BJ (cell line): ENCODE measurements at regions not wholly inside any gene's neighbourhood (a gene's known extent, or its start where the extent isn't known, plus 50 kb on each side); places are given as distances from the start of the nearest gene placed in this dataset.

Experiments used
- CTCF ChIA-PET: fragments of 350-600 bp; formaldehyde crosslinking; extraction: SDS; loops from one replicate; lab custom pipeline; 2021; ENCODE audit warnings: antibody characterized with exemption, inconsistent platforms; lab: Yijun Ruan, JAX
- POLR2A ChIA-PET: fragments of 300-600 bp; sonication (Branson Sonifier 250); formaldehyde crosslinking; extraction: SDS; loops from one replicate; lab custom pipeline; 2021; ENCODE audit warnings: antibody characterized with exemption; lab: Charles Lee
- DNase-seq: peaks from one replicate; pipeline ENCODE4 v3.0.0-alpha.2; 2011; ENCODE audit warnings: low read depth
- H3K27me3 ChIP-seq: 2 replicates; pipeline ENCODE4 v1.6.0; 2011; ENCODE audit warnings: low read length; ENCODE audit not compliant: control insufficient read depth, insufficient read depth
- H3K36me3 ChIP-seq: 2 replicates; pipeline ENCODE4 v1.5.1; 2011; ENCODE audit warnings: low read length; ENCODE audit not compliant: control insufficient read depth, insufficient read depth
- H3K4me3 ChIP-seq: 2 replicates; pipeline ENCODE4 v1.5.1; 2011; ENCODE audit warnings: low read depth, mild to moderate bottlenecking, control low read depth, low read length
- TF ChIP-seq, protein P1 (sequence below): IDR thresholded peaks from 2 replicates; pipeline ENCODE4 v1.5.1; 2011; ENCODE audit warnings: low read depth, mild to moderate bottlenecking, control low read depth, inconsistent platforms, low read length, moderate library complexity; ENCODE audit not compliant: insufficient read depth

DNA sequence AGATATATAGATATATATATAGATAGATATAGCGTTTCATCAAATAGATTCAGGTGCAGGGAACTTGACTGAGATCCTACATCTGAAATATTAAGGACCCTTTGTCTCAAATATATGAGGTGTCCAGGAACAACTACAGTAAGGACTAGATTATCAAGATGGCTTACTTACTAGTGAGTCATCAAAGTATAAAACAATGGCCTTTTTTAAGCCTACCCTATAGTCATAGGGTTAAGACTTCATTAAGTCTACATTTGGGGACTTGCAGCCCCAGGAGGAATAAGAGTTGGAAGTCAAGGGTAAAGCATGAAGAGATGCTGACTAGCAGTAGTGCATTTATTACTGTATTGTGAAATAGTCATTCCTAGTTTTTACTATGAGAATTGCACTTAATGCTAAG lies 1023.4 kb downstream of the CDH11 start:
- DNase-seq: no peak
- TF ChIP-seq, protein P1, sequence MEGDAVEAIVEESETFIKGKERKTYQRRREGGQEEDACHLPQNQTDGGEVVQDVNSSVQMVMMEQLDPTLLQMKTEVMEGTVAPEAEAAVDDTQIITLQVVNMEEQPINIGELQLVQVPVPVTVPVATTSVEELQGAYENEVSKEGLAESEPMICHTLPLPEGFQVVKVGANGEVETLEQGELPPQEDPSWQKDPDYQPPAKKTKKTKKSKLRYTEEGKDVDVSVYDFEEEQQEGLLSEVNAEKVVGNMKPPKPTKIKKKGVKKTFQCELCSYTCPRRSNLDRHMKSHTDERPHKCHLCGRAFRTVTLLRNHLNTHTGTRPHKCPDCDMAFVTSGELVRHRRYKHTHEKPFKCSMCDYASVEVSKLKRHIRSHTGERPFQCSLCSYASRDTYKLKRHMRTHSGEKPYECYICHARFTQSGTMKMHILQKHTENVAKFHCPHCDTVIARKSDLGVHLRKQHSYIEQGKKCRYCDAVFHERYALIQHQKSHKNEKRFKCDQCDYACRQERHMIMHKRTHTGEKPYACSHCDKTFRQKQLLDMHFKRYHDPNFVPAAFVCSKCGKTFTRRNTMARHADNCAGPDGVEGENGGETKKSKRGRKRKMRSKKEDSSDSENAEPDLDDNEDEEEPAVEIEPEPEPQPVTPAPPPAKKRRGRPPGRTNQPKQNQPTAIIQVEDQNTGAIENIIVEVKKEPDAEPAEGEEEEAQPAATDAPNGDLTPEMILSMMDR: no peak
- ChIA-PET CTCF (no interaction called here), POLR2A (no interaction called here)
- H3K27me3 ChIP-seq: no peaks in the 10 kb centered on the region
- no peak overlapping the region for H3K4me3 ChIP-seq
- no peaks in the 10 kb centered on the region for H3K36me3 ChIP-seq

DNA sequence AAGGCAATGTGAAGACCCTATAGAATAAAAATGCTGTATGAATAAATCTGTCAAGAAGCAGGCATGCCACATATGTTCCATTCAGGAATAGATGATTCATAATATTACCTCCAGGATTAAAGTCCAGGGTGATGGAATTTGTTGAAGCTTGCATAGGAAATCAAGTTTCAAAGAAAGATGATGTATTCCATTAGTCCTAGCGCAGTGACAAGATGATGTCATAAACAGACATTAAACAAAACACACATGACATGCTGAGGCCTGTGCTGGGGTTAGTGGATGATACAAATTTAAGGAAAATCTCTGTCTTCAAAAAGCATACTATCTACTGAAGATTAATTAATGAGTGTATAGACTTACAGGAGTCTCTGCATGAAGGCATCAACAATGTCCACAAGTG lies 1025.2 kb downstream of the CDH11 start:
- Histone ChIP-seq H3K27me3 (no peaks in the 10 kb centered on the region), H3K36me3 (no peaks in the 10 kb centered on the region), H3K4me3 (no peak overlapping the region)
- TF ChIP-seq, protein P1: no peak
- DNase-seq: no peak
- POLR2A ChIA-PET: no interaction called here
- CTCF ChIA-PET: no interaction called here

DNA sequence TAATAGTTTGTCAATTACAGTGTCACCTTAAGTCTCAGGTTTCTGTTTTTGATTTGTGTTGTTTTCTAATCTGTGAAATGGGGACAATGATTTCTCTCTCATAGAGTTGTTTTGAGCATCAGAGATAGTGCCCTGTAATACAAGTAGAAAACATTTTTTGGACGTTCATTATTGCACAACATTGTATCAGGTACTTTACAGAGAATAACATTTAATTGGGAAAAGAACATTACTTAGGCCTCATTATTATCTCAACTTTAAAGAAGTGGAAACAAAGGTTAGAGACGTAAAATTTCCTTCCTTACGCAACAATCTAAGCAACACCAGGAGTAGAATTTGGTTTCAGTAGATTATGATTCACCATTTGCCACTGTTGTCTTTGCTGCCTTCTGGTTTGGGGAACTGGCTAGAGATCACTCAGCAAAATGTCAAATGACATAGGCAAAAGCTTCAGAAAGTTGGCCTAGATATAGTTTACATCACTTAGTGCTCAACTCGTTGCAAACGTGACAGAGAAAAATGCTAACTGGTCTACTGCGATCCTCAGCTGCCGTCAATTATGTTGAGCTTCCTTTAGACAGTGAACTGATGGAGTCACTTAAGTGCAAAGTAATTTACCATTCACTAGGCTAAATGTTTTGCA lies 1026.8 kb downstream of the CDH11 start:
- TF ChIP-seq, protein P1: no peak
- no peak for DNase-seq

DNA sequence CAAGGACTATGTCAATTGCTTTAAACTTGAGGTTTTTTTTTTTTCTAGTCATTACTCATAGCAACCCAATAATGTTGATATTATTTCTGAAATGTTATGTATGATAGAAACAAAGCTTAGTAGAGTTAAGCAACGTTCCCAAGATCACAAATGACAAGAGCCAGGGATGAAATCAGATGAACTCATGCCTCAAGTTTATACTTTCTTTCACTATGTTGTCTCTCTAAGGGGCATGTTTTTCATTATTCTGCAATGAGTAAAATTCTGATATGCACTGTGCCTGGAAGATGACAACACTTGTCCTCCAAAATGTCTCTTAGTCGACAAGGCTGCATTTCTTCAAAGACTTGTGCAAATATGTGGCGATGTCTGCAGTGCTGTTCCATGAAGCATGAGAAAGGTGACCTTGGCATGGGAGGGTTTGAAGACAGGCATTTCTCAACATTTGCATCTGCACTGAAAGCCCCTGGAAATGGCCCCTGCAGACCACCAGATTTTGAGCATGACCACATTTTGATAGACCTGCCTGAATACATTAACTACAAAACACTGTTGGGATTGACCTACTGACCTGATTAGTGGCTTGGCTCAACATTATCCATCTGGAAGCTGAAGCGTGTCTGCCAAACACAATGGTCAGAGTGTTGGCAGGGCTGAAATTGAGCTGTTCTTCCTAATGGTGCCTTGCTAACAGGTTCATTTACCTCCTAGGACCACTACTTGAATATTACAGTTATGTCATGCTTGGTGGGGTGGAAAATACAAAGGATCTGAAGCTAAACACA lies 1027.5 kb downstream of the CDH11 start:
- H3K27me3 ChIP-seq: no peaks in the 10 kb centered on the region
- DNase-seq: no peak
- CTCF ChIA-PET: no interaction called here

More for the DNA sequence above, 1026.8 kb downstream of the CDH11 start:
- H3K36me3 ChIP-seq: no peaks in the 10 kb centered on the region
- H3K4me3 ChIP-seq: no peak overlapping the region
- CTCF ChIA-PET: no interaction called here
- no peaks in the 10 kb centered on the region for H3K27me3 ChIP-seq
- POLR2A ChIA-PET: no interaction called here

DNA sequence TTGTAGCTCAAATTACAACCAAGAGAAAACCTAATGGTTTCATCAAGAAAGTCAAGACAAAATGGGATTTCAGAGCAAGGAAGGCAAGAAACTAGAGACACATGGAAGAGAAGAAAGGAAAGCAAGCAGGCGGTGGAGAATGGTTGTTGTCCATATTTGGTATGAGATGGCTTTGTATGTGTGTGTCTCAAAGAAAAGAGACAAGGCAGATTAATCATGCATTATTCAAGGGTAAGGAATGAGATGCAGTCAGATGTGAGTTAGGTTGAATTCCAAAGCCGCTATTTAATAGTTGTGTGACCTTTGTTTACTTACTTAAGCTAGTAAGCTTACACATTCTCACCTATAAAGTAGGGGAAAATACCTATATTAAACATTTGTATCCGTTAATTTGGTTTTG lies 1029.6 kb downstream of the CDH11 start:
- peak; percentile 36 for DNase-seq
- CTCF ChIA-PET: no interaction called here
- POLR2A ChIA-PET: no interaction called here
- TF ChIP-seq, protein P1: no peak
- Histone ChIP-seq H3K4me3 (no peak overlapping the region), H3K27me3 (no peaks in the 10 kb centered on the region), H3K36me3 (no peaks in the 10 kb centered on the region)

More for the DNA sequence above, 1027.5 kb downstream of the CDH11 start:
- TF ChIP-seq, protein P1: no peak
- Histone ChIP-seq H3K4me3 (no peak overlapping the region), H3K36me3 (no peaks in the 10 kb centered on the region)
- POLR2A ChIA-PET: interaction anchor here (0.7 kb wide), 1 partner anchor 1223 kb away, joined by 5 read pairs; no protein-coding TSS in a partner anchor
